ENCODE measurements at regions not wholly inside any gene's neighbourhood (a gene's known extent, or its start where the extent isn't known, plus 50 kb on each side); places are given as distances from the start of the nearest gene placed in this dataset.
"Not testable (repeated sequence)": the region's sequence is repeated elsewhere in the genome, so short reads cannot be mapped to it uniquely, and the experiment has no call there.

- DNase-seq (ENCODE audit: low read depth): no peak
Observed at GRCh38 chr2:381941-382727, 94.2 kb upstream of the ALKAL2 start.

- no peak for DNase-seq (ENCODE audit: low read depth)
Observed at GRCh38 chr2:381181-381580, 93.3 kb upstream of the ALKAL2 start.

GRCh38 chr2:380772-381171 is 92.9 kb upstream of the ALKAL2 start:
- no peak for DNase-seq (ENCODE audit: low read depth)

GRCh38 chr2:380221-380620 is 92.3 kb upstream of the ALKAL2 start:
- DNase-seq (ENCODE audit: low read depth): no peak

- no peak for DNase-seq (ENCODE audit: low read depth)
Observed at GRCh38 chr2:379778-380177, 91.9 kb upstream of the ALKAL2 start.

- no peak for DNase-seq (ENCODE audit: low read depth)
Observed at GRCh38 chr2:378364-378763, 90.5 kb upstream of the ALKAL2 start.

GRCh38 chr2:377414-377813 is 89.5 kb upstream of the ALKAL2 start:
- DNase-seq (ENCODE audit: low read depth): no peak

GRCh38 chr2:375956-376307 is 88.0 kb upstream of the ALKAL2 start:
- no peak for DNase-seq (ENCODE audit: low read depth)

- DNase-seq (ENCODE audit: low read depth): no peak
Observed at GRCh38 chr2:375270-375955, 87.5 kb upstream of the ALKAL2 start.

- DNase-seq (ENCODE audit: low read depth): no peak
Observed at GRCh38 chr2:368386-368785, 80.5 kb upstream of the ALKAL2 start.

- no peak for DNase-seq (ENCODE audit: low read depth)
Observed at GRCh38 chr2:367246-367645, 79.4 kb upstream of the ALKAL2 start.

- no peak for DNase-seq (ENCODE audit: low read depth)
Observed at GRCh38 chr2:366706-367105, 78.8 kb upstream of the ALKAL2 start.

- DNase-seq (ENCODE audit: low read depth): no peak
Observed at GRCh38 chr2:365367-366275, 77.7 kb upstream of the ALKAL2 start.

GRCh38 chr2:363824-364470 is 76.1 kb upstream of the ALKAL2 start:
- DNase-seq (ENCODE audit: low read depth): no peak

- DNase-seq (ENCODE audit: low read depth): no peak
Observed at GRCh38 chr2:362924-363323, 75.0 kb upstream of the ALKAL2 start.

- DNase-seq (ENCODE audit: low read depth): no peak
Observed at GRCh38 chr2:360124-360523, 72.2 kb upstream of the ALKAL2 start.

GRCh38 chr2:359047-359446 is 71.2 kb upstream of the ALKAL2 start:
- no peak for DNase-seq (ENCODE audit: low read depth)

- DNase-seq (ENCODE audit: low read depth): no peak
Observed at GRCh38 chr2:357811-358210, 69.9 kb upstream of the ALKAL2 start.

- not testable (repeated sequence) for DNase-seq (ENCODE audit: low read depth)
Observed at GRCh38 chr2:356304-356703, 68.4 kb upstream of the ALKAL2 start.

GRCh38 chr2:355773-356172 is 67.9 kb upstream of the ALKAL2 start:
- no peak for DNase-seq (ENCODE audit: low read depth)

- no peak for DNase-seq (ENCODE audit: low read depth)
Observed at GRCh38 chr2:352696-353095, 64.8 kb upstream of the ALKAL2 start.

- DNase-seq (ENCODE audit: low read depth): no peak
Observed at GRCh38 chr2:349390-349789, 61.5 kb upstream of the ALKAL2 start.

All from myocyte (in vitro differentiated cells).